Smooth muscle cell (in vitro differentiated cells): ENCODE measurements at regions not wholly inside any gene's neighbourhood (a gene's known extent, or its start where the extent isn't known, plus 50 kb on each side); places are given as distances from the start of the nearest gene placed in this dataset.

Source experiments
- DNase-seq: peaks from one replicate; lab custom pipeline; 2025; ENCODE audit not compliant: unreplicated experiment; lab: John Stamatoyannopoulos, UW
- H2AFZ ChIP-seq: fragments of 200-600 bp; sonication (generic); 2 replicates; pipeline ENCODE4 v1.6.0; 2016; ENCODE audit warnings: antibody characterized with exemption, low read depth, mild to moderate bottlenecking
- H3F3A ChIP-seq: fragments of 200-600 bp; sonication (generic); 2 replicates; pipeline ENCODE4 v1.6.0; 2017; ENCODE audit warnings: antibody characterized with exemption, low read depth
- H3K27ac ChIP-seq: fragments of 200-600 bp; sonication (generic); 2 replicates; pipeline ENCODE4 v1.5.1; 2016; ENCODE audit warnings: low read depth, mild to moderate bottlenecking
- H3K27me3 ChIP-seq: fragments of 200-600 bp; sonication (generic); 2 replicates; pipeline ENCODE4 v1.6.1; 2016; ENCODE audit warnings: low read depth, mild to moderate bottlenecking
- H3K36me3 ChIP-seq: fragments of 200-600 bp; sonication (generic); 2 replicates; pipeline ENCODE4 v1.5.1; 2016; ENCODE audit warnings: low read depth
- H3K4me1 ChIP-seq: fragments of 200-600 bp; sonication (generic); 2 replicates; pipeline ENCODE4 v1.5.1; 2016; ENCODE audit warnings: low read depth
- H3K4me2 ChIP-seq: fragments of 200-600 bp; sonication (generic); 2 replicates; pipeline ENCODE4 v1.6.0; 2016; ENCODE audit warnings: mild to moderate bottlenecking
- H3K4me3 ChIP-seq: fragments of 200-600 bp; sonication (generic); 2 replicates; pipeline ENCODE4 v1.5.1; 2016; ENCODE audit warnings: mild to moderate bottlenecking
- H3K79me2 ChIP-seq: fragments of 200-600 bp; sonication (generic); 2 replicates; pipeline ENCODE4 v1.6.0; 2016; ENCODE audit warnings: low read depth, mild to moderate bottlenecking
- H3K9ac ChIP-seq: fragments of 200-600 bp; sonication (generic); 2 replicates; pipeline ENCODE4 v1.6.0; 2016; ENCODE audit warnings: low read depth
- H3K9me3 ChIP-seq: fragments of 200-600 bp; sonication (generic); replicated peaks from 2 replicates; pipeline ENCODE4 v1.5.1; 2016; ENCODE audit warnings: low read depth
- H4K20me1 ChIP-seq: fragments of 200-600 bp; sonication (generic); 2 replicates; pipeline ENCODE4 v1.6.0; 2016; ENCODE audit warnings: low read depth
- CTCF ChIP-seq: fragments of 200-600 bp; sonication (generic); IDR thresholded peaks from 2 replicates; pipeline ENCODE4 v1.5.1; 2017; ENCODE audit warnings: borderline replicate concordance, mild to moderate bottlenecking, antibody characterized with exemption; ENCODE audit not compliant: insufficient read depth, poor library complexity, severe bottlenecking
- whole genome bisulfite sequencing: methylation state at CpG from one replicate; pipeline ENCODE4 v1.1.7; 2016; ENCODE audit warnings: low lambda C conversion rate; 5-methylcytosine and 5-hydroxymethylcytosine counted together

GRCh38 chr9:107636571-107637381 is 147.2 kb upstream of the KLF4 start:
- no peaks in the 10 kb centered on the region for H3K27me3 ChIP-seq
- peak overlapping the region; percentile 81 for H3K9ac ChIP-seq
- peak overlapping the region; percentile 81 for H3K27ac ChIP-seq
- H3F3A ChIP-seq, result peaks cover 12% of the 10 kb centered on the region
- no peak overlapping the region for H3K4me3 ChIP-seq
- no peak overlapping the region for H2AFZ ChIP-seq
- no peaks in the 10 kb centered on the region for H3K36me3 ChIP-seq
- H3K4me2 ChIP-seq, result peak overlapping the region; percentile 84
- WGBS, result 83% methylated on average over 5 of the region's 5 CpGs
- H3K9me3 ChIP-seq, result no peaks in the 10 kb centered on the region
- DNase-seq, result no peak
- no peaks in the 10 kb centered on the region for H3K4me1 ChIP-seq
- no peaks in the 10 kb centered on the region for H3K79me2 ChIP-seq
- no peak for TF ChIP-seq CTCF
- H4K20me1 ChIP-seq, result no peaks in the 10 kb centered on the region

DNA sequence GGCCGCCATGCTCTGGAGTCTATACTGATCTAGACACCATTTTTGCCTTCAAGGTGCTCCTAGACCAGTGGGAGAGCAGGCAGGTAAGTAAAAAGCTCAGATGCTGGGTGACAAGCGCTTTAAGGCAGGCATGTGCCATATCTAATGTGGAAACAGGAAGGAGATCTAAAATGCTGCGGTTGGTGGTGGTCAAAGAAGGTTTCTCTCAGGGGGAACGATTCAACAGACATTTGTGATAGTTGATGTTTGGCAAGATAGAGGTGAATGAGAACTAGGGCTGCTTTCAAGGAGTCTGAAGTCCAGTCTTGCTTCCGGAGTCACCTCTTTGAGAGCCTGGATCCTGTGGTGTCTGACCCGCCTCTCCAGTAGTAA is 146.2 kb upstream of the KLF4 start:
- Histone ChIP-seq H2AFZ (no peak overlapping the region), H3K4me1 (no peaks in the 10 kb centered on the region), H3K27ac (no peak overlapping the region), H3K4me2 (no peak overlapping the region), H3K4me3 (no peak overlapping the region), H4K20me1 (no peaks in the 10 kb centered on the region), H3K36me3 (no peaks in the 10 kb centered on the region), H3K79me2 (no peaks in the 10 kb centered on the region), H3F3A (peaks cover 12% of the 10 kb centered on the region), H3K9ac (no peak overlapping the region), H3K9me3 (no peaks in the 10 kb centered on the region), H3K27me3 (no peaks in the 10 kb centered on the region)
- whole genome bisulfite sequencing, result 96% methylated on average over 6 of the region's 6 CpGs
- DNase-seq, result no peak
- TF ChIP-seq CTCF, result no peak

- Histone ChIP-seq H3K27ac (no peak overlapping the region), H3K9ac (no peak overlapping the region), H3K79me2 (no peaks in the 10 kb centered on the region), H3K9me3 (no peaks in the 10 kb centered on the region), H4K20me1 (no peaks in the 10 kb centered on the region), H3K36me3 (no peaks in the 10 kb centered on the region), H3K4me3 (no peak overlapping the region), H3K27me3 (no peaks in the 10 kb centered on the region), H3K4me2 (no peak overlapping the region), H3K4me1 (no peaks in the 10 kb centered on the region), H3F3A (peaks cover 12% of the 10 kb centered on the region), H2AFZ (no peak overlapping the region)
- WGBS, result 59% methylated on average over 7 of the region's 7 CpGs
- DNase-seq, result no peak
- no peak for TF ChIP-seq CTCF
These were observed 145.7 kb upstream of the KLF4 start for GRCh38 chr9:107635101-107635802.
